ENCODE measurements at regions not wholly inside any gene's neighbourhood (a gene's known extent, or its start where the extent isn't known, plus 50 kb on each side); places are given as distances from the start of the nearest gene placed in this dataset.
"Not testable (repeated sequence)": the region's sequence is repeated elsewhere in the genome, so short reads cannot be mapped to it uniquely, and the experiment has no call there.

DNA sequence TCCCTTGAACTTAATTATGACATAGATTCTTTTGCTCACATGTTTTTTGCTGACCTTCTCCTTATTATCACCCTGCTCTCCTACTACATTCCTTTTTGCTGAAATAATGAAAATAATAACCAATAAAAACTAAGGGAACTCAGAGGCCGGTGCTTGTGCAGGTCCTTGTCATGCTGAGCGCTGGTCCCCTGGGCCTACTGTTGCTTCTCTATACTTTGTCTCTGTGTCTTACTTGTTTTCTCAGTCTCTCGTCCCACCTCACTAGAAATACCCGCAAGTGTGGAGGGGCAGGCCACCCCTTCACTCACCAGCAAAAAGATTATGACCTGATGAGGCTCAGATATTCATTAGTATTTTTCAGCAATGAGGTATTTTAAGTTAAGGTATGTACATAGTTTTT lies 3918.8 kb upstream of the OR11H1 start:
- H3K27ac ChIP-seq; H3K27me3 ChIP-seq (replicated peaks; ENCODE audit: insufficient read depth); H3K4me1 ChIP-seq (ENCODE audit: control insufficient read depth in 1 of 2, low read depth in 2 of 2); H3K36me3 ChIP-seq; H3K4me3 ChIP-seq; ATAC-seq (ENCODE audit: insufficient number of reproducible peaks, low FRiP score, low read depth); DNase-seq (ENCODE audit: low spot score): not testable (repeated sequence)
- H3K9me3 ChIP-seq: peaks cover 35% of the 10 kb centered on the region

DNA sequence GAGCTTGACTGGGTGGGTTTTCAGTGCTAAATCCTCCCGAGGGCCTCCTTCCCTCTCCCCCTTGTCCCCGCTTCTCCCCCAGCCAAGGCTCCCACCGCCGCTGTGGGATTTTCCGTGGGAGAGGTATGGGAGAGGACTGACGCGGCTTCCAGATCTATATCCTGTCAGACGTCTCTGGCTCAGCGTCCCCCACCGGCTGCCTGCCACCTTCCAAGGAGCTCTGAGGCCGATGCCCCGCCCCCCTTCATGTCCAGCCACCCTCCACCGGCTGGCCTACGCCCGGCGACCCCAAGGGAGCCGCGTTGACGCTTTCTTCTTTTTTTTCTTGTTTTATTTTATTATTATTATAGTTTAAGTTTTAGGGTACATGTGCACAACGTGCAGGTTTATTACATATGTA lies 3916.7 kb upstream of the OR11H1 start:
- not testable (repeated sequence) for H3K36me3 ChIP-seq; H3K27ac ChIP-seq; H3K4me3 ChIP-seq; H3K4me1 ChIP-seq (ENCODE audit: control insufficient read depth in 1 of 2, low read depth in 2 of 2); ATAC-seq (ENCODE audit: insufficient number of reproducible peaks, low FRiP score, low read depth); DNase-seq (ENCODE audit: low spot score); H3K27me3 ChIP-seq (replicated peaks; ENCODE audit: insufficient read depth)
- peaks cover 32% of the 10 kb centered on the region for H3K9me3 ChIP-seq

DNA sequence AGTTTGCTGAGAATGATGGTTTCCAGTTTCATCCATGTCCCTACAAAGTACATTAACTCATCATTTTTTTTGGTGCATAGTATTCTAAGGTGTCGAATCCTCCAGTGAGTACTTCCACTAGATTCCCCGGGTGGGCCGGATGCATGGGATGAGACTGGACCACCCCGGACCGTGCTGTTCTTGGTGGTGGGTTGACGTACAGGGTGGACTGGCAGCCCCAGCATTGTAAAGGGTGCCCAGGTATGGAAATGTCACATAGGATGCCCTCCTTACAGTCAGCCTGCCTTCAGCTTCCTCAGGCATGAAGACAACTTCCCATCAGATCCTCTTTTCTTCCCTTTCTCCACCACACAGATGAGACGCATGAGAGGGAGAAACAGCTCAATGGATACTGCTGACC lies 3916.1 kb upstream of the OR11H1 start:
- peaks cover 29% of the 10 kb centered on the region for H3K9me3 ChIP-seq
- DNase-seq (ENCODE audit: low spot score); ATAC-seq (ENCODE audit: insufficient number of reproducible peaks, low FRiP score, low read depth); H3K36me3 ChIP-seq; H3K27ac ChIP-seq; H3K4me1 ChIP-seq (ENCODE audit: control insufficient read depth in 1 of 2, low read depth in 2 of 2); H3K27me3 ChIP-seq (replicated peaks; ENCODE audit: insufficient read depth); H3K4me3 ChIP-seq: not testable (repeated sequence)

DNA sequence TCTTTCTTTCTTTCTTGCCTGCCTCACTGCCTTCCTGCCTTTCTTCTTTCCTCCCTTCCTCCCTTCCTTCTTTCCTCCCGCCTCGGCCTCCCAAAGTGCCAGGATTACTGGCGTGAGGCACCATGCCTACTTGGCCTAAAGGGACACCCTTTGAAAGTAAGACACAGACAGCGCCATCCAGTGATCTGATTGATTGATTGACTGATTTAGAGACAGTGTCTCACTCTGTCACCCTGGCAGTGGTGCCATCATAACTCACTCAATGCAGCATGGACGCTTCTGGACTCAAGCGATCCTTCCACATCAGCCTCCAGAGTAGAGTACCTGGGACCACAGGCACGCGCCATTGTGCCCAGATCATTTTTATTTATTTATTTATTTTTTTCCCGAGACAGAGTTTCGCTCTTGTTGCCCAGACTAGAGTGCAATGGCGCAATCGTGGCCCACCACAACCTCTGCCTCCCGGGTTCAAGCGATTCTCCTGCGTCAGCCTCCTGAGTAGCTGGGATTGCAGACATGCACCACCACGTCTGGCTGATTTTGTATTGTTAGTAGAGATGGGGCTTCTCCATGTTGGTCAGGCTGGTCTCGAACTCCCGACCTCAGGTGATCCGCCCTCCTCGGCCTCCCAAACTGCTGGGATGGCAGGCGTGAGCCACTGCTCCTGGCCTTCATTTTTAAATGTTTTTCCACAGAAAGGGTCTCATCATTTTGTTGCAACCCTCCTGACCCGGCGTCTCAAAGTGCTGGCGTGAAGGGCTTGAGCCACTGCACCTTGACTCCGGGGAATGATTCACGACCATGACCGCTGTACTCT lies 3914.7 kb upstream of the OR11H1 start:
- not testable (repeated sequence) for H3K36me3 ChIP-seq; H3K4me3 ChIP-seq; H3K4me1 ChIP-seq (ENCODE audit: control insufficient read depth in 1 of 2, low read depth in 2 of 2); DNase-seq (ENCODE audit: low spot score); H3K27me3 ChIP-seq (replicated peaks; ENCODE audit: insufficient read depth); ATAC-seq (ENCODE audit: insufficient number of reproducible peaks, low FRiP score, low read depth); H3K27ac ChIP-seq
- peaks cover 30% of the 10 kb centered on the region for H3K9me3 ChIP-seq

DNA sequence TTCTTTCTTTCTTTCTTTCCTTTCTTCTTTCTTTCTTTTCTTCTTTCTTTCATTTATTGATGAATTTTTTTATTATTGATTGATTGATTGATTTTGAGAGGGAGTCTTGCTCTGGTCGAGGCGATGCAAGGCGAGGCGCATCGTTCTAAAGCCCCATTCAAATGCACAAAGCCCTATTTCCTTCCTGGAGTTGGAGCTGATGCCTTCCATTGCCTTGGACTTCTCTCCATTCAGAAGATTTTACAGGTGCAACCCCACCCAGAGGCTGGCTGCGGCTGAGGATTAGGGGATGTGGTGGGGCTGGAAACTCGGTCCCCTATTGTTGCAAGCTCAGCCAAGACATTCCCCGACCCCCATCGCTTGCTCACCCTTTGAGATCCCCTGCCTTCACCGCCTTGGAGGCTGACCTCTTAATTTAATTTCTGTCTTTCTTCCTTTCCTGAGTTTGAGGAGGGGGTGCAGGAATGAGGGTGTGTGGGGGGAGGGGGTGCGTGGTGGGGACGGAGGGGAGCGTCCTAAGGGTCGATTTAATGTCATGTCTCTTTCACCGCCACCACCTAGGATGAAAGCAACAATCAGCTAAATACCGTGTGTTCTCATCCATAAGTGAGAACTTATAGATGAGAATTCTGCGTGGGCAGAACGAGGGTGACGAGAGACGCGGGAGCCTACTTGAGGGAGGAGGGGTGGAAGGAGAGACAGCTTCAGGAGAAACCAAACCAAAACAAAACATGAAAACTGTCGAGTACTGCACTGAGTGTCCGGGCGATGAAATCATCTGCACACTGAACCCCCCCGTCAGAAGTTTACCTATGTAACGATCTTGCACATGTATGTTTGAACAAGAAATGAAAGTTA lies 3913.9 kb upstream of the OR11H1 start:
- Histone ChIP-seq H3K9me3 (peaks cover 36% of the 10 kb centered on the region), H3K27me3 (replicated peaks; ENCODE audit: insufficient read depth) (no peaks in the 10 kb centered on the region), H3K4me1 (ENCODE audit: control insufficient read depth in 1 of 2, low read depth in 2 of 2) (no peaks in the 10 kb centered on the region), H3K4me3 (no peak overlapping the region), H3K27ac (no peak overlapping the region), H3K36me3 (no peaks in the 10 kb centered on the region)
- TF ChIP-seq, protein P1, sequence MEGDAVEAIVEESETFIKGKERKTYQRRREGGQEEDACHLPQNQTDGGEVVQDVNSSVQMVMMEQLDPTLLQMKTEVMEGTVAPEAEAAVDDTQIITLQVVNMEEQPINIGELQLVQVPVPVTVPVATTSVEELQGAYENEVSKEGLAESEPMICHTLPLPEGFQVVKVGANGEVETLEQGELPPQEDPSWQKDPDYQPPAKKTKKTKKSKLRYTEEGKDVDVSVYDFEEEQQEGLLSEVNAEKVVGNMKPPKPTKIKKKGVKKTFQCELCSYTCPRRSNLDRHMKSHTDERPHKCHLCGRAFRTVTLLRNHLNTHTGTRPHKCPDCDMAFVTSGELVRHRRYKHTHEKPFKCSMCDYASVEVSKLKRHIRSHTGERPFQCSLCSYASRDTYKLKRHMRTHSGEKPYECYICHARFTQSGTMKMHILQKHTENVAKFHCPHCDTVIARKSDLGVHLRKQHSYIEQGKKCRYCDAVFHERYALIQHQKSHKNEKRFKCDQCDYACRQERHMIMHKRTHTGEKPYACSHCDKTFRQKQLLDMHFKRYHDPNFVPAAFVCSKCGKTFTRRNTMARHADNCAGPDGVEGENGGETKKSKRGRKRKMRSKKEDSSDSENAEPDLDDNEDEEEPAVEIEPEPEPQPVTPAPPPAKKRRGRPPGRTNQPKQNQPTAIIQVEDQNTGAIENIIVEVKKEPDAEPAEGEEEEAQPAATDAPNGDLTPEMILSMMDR (IDR thresholded peaks at IDR 0.05): no peak
- no peak for DNase-seq (ENCODE audit: low spot score)
- no peak for ATAC-seq (ENCODE audit: insufficient number of reproducible peaks, low FRiP score, low read depth)

DNA sequence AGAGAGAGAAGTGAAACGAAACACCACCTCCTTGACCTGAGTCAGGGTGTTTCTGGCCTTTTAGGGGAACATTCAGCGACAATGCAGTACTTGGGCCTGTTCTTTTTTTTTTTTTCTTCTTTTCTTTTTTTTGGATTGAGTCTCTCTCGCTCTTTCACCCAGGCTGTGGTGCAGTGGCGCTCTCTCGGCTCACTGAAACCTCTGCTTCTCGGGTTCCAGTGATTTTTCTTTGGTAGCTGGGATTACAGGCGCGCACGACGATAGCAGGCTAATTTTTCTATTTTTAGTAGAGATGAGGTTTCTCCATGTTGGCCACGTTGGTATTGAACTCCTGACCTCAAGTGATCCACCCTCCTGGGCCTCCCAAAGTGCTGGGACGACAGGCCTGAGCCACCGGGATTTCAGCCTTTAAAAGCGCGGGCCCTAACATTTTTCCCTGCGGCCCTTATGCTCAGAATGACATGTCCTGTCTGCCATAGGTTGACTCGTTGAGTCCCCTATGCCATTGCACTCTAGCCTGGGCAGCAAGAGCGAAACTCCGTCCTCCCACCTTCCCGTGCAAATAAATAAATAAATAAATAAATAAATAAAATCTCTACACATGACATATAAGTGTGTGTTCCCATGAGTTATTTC lies 3913.1 kb upstream of the OR11H1 start:
- not testable (repeated sequence) for H3K4me3 ChIP-seq; H3K4me1 ChIP-seq (ENCODE audit: control insufficient read depth in 1 of 2, low read depth in 2 of 2); ATAC-seq (ENCODE audit: insufficient number of reproducible peaks, low FRiP score, low read depth); H3K27ac ChIP-seq; DNase-seq (ENCODE audit: low spot score); H3K36me3 ChIP-seq; H3K27me3 ChIP-seq (replicated peaks; ENCODE audit: insufficient read depth)
- H3K9me3 ChIP-seq: peaks cover 38% of the 10 kb centered on the region

DNA sequence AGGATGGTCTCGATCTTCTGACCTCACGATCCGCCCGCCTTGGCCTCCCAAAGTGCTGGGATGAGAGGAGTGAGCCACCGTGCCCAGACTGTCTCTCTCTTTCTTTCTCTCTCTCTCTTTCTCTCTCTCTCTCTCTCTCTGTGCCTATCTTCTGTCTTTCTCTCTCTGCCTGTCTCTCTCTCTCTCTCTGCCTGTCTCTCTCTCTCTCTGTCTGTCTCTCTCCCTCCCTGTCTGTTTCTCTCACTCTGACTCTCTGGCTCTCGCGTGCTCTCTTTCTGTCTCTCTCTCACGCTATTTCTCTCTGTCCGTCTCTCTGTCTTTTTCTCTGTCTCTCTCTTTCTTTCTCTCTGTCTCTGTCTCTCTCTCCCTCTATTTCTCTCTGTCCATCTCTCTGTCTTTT lies 3911.2 kb upstream of the OR11H1 start:
- H3K27ac ChIP-seq: no peak overlapping the region

DNA sequence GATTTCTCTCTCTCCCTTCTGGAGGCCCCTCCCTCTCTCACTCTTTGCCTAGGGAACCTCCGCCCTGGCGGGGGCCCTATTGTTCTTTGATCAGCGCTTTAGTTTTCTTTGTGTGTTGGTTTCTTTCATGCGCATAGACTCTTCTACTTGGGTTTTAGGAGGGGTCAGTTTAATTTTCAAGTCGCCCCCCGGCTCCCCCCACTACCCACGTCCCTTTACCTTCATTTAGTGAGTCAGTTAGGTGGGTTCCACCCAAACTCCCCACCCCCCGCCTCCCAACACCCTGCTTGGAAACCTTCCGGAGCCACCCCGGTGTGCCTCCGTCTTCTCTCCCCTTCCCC lies 3909.7 kb upstream of the OR11H1 start:
- not testable (repeated sequence) for H3K4me1 ChIP-seq (ENCODE audit: control insufficient read depth in 1 of 2, low read depth in 2 of 2); ATAC-seq (ENCODE audit: insufficient number of reproducible peaks, low FRiP score, low read depth); H3K36me3 ChIP-seq; H3K27me3 ChIP-seq (replicated peaks; ENCODE audit: insufficient read depth); H3K4me3 ChIP-seq; H3K27ac ChIP-seq; DNase-seq (ENCODE audit: low spot score)
- H3K9me3 ChIP-seq: peaks cover 41% of the 10 kb centered on the region

More for the DNA sequence above, 3911.2 kb upstream of the OR11H1 start:
- no peaks in the 10 kb centered on the region for H3K36me3 ChIP-seq
- H3K9me3 ChIP-seq: peaks cover 35% of the 10 kb centered on the region
- H3K4me3 ChIP-seq: no peak overlapping the region
- no peak for DNase-seq (ENCODE audit: low spot score)
- TF ChIP-seq, protein P1 (IDR thresholded peaks at IDR 0.05): no peak
- H3K4me1 ChIP-seq (ENCODE audit: control insufficient read depth in 1 of 2, low read depth in 2 of 2): no peaks in the 10 kb centered on the region
- no peak for ATAC-seq (ENCODE audit: insufficient number of reproducible peaks, low FRiP score, low read depth)
- H3K27me3 ChIP-seq (replicated peaks; ENCODE audit: insufficient read depth): no peaks in the 10 kb centered on the region

DNA sequence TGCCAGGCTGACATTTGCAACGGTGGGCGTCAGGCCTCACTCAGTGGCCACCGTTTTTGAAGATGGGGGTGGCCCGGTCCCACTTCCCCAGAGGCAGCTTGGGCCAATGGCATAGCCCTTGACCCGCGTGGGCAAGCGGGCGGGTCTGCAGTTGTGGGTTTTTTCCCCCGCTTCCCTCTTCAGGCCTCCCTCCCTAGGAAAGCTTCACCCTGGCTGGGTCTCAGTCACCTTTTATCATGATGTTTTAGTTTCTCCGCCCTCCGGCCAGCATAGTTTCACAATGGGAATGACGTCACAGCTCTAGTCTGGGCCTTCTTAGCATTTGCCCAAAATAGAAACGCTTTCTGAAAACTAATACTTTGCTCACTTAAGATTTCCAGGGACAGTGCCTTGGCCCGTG lies 3909.3 kb upstream of the OR11H1 start:
- H3K36me3 ChIP-seq; H3K27me3 ChIP-seq (replicated peaks; ENCODE audit: insufficient read depth); H3K27ac ChIP-seq; H3K4me1 ChIP-seq (ENCODE audit: control insufficient read depth in 1 of 2, low read depth in 2 of 2); H3K4me3 ChIP-seq; DNase-seq (ENCODE audit: low spot score); ATAC-seq (ENCODE audit: insufficient number of reproducible peaks, low FRiP score, low read depth): not testable (repeated sequence)
- peaks cover 41% of the 10 kb centered on the region for H3K9me3 ChIP-seq
